Suprapubic skin (tissue), 3 donors: ENCODE measurements at regions not wholly inside any gene's neighbourhood (a gene's known extent, or its start where the extent isn't known, plus 50 kb on each side); places are given as distances from the start of the nearest gene placed in this dataset.

Experiments
- EP300 ChIP-seq: sonication (generic); formaldehyde crosslinking; IDR thresholded peaks from one replicate; pipeline ENCODE4 v1.6.1; 2017; ENCODE audit warnings: antibody characterized with exemption
- TF ChIP-seq, protein P1 (sequence below), 2 donors: fragments of 200-600 bp in 1 of 2; fragments of 450-650 bp in 1 of 2; sonication (generic) in 1 of 2; IDR thresholded peaks; one replicate each; pipeline ENCODE4 v1.5.1; 2016 to 2019; ENCODE audit warnings: antibody characterized with exemption in 2 of 2, mild to moderate bottlenecking in 1 of 2, moderate library complexity in 1 of 2

DNA sequence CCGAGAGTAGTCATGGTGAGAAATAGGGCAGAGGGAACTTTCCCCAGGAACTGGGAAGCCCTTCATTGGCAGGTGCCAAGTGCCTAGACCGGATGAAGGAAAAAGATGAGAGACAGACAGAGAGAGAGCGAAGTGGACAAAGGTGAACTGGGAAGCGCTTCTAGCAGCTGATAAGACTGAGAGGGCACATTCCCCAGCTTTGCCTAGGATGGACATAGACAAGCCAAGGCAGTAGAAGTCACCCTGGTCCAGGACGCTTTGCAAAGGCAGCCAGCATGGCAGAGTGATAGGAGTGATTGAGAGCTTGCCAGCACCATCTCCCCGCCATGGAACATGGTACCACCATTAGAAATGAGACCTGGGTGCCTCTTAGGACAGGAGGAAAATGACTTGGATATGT, 372.8 kb upstream of the MGMT start:
- TF ChIP-seq, protein P1, sequence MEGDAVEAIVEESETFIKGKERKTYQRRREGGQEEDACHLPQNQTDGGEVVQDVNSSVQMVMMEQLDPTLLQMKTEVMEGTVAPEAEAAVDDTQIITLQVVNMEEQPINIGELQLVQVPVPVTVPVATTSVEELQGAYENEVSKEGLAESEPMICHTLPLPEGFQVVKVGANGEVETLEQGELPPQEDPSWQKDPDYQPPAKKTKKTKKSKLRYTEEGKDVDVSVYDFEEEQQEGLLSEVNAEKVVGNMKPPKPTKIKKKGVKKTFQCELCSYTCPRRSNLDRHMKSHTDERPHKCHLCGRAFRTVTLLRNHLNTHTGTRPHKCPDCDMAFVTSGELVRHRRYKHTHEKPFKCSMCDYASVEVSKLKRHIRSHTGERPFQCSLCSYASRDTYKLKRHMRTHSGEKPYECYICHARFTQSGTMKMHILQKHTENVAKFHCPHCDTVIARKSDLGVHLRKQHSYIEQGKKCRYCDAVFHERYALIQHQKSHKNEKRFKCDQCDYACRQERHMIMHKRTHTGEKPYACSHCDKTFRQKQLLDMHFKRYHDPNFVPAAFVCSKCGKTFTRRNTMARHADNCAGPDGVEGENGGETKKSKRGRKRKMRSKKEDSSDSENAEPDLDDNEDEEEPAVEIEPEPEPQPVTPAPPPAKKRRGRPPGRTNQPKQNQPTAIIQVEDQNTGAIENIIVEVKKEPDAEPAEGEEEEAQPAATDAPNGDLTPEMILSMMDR (IDR thresholded peaks at IDR 0.05) = no peak
- TF ChIP-seq EP300 = no peak
